HG03045 (cell line): ENCODE measurements at regions not wholly inside any gene's neighbourhood (a gene's known extent, or its start where the extent isn't known, plus 50 kb on each side); places are given as distances from the start of the nearest gene placed in this dataset.

Source experiments
- ATAC-seq: cut with Tn5 transposase; IDR thresholded peaks from one replicate; pipeline ENCODE4 v1.9.1; 2021; ENCODE audit warnings: mild to moderate bottlenecking, moderate library complexity; ENCODE audit not compliant: unreplicated experiment

- ATAC-seq = no peak
Measured at GRCh38 chr2:144698156-144698555, 178.2 kb upstream of the ZEB2 start.

GRCh38 chr2:144695657-144696056 lies 175.7 kb upstream of the ZEB2 start:
- no peak for ATAC-seq

GRCh38 chr2:144694456-144694855 lies 174.5 kb upstream of the ZEB2 start:
- ATAC-seq = no peak

- no peak for ATAC-seq
Measured at GRCh38 chr2:144693179-144693578, 173.3 kb upstream of the ZEB2 start.

DNA sequence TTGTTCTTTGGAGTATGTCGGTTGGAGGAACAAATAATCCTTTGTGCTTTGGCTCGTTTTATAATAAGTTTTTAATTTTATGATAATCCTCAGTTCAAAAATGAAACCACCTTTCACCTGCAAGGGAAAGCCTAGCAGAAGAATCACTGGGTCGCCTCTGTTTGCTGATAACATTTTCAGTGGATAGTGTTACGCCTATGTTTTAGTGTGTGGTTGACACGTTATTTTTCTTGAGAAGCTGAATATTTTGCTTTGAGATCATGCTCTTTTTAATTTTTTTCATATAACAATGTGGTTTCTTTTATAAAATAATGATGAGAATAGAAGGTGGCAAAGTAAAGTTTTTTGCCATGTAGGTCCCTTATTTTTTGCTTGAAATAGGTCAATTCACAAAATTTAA lies 172.7 kb upstream of the ZEB2 start:
- ATAC-seq = no peak

GRCh38 chr2:144690771-144691170 lies 170.9 kb upstream of the ZEB2 start:
- no peak for ATAC-seq

- ATAC-seq = no peak
Measured at GRCh38 chr2:144686518-144687215, 166.7 kb upstream of the ZEB2 start.

- ATAC-seq = no peak
Measured at GRCh38 chr2:144683966-144684365, 164.0 kb upstream of the ZEB2 start.

GRCh38 chr2:144683107-144683753 lies 163.3 kb upstream of the ZEB2 start:
- ATAC-seq = no peak

GRCh38 chr2:144682248-144682647 lies 162.3 kb upstream of the ZEB2 start:
- no peak for ATAC-seq

DNA sequence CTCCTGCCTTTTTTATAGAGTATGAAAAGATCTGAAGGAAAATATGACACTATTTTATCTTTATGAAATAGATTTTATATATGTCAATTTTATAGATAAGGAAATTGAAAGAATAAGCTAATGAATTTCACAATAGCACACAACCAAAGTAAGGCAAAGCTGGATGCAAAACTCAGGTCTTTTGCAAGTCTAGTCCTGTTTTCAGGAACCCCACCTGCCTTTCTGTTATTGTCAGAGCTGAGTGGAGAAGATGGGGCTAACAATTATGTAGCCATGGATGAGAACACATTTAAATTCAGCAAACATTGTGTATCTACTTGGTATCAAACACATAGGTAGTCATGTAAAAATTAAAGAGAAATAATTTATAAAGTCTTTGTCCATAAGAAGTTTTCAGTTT lies 161.5 kb upstream of the ZEB2 start:
- ATAC-seq = no peak

GRCh38 chr2:144679942-144680341 lies 160.0 kb upstream of the ZEB2 start:
- ATAC-seq = no peak

GRCh38 chr2:144678736-144679135 lies 158.8 kb upstream of the ZEB2 start:
- ATAC-seq = no peak

- ATAC-seq = no peak
Measured at GRCh38 chr2:144675731-144676130, 155.8 kb upstream of the ZEB2 start.

- ATAC-seq = no peak
Measured at GRCh38 chr2:144675331-144675730, 155.4 kb upstream of the ZEB2 start.

- no peak for ATAC-seq
Measured at GRCh38 chr2:144674071-144674470, 154.2 kb upstream of the ZEB2 start.

DNA sequence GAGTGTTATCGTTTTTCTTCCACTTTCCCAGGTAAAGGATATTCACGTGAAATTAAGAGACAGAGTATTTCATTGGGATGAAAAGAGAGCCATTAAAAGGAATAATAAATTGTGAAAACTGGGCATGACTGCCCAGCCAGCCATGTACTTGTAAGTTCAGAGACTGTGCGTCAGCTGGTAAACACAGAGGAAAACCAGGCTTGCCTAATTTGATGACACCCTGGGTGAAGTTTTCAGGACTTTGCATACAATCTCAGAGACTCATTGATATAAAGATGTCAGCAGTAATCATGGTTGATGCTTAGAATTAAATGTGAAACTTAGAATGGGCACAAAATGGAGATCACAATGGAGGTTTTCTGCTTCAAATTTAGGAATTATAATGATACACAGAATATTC lies 153.5 kb upstream of the ZEB2 start:
- no peak for ATAC-seq

DNA sequence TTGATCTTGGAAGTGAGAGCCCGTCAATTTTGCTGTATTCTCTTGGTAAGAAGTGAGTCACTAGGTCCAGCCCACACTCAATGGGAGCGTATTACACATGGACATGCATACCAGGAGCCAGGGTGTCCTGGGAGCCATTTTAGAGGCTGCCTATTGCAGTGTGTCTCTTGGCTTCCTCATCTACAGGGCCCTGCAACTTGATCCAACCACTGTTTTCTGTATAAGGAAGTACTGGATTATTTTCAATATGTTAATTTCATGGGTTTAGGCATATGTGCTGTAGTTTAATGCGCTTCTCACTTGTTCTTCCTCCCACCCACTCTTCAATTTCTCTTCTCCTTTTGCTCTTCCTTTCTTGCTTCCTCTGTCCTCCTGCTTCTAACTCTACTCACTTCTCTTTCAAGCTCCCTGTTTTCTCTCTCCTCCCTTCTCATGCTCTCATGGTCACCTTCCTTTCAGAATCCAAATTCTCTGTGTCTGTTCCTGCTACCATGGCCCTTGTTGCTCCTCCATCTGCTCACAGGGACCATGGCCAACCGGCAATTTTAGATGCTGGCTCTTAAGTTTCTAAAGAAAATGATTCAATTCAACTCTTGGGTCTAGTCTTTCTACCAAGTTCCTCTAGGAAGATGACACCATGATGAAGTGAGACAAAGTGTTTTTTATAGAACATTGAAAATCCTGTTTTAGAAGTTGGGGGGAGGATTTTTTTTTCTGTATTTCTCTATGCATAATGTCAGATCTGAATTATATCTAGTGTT lies 152.0 kb upstream of the ZEB2 start:
- no peak for ATAC-seq

GRCh38 chr2:144670738-144671137 lies 150.8 kb upstream of the ZEB2 start:
- ATAC-seq = no peak

GRCh38 chr2:144670080-144670479 lies 150.2 kb upstream of the ZEB2 start:
- ATAC-seq = no peak

DNA sequence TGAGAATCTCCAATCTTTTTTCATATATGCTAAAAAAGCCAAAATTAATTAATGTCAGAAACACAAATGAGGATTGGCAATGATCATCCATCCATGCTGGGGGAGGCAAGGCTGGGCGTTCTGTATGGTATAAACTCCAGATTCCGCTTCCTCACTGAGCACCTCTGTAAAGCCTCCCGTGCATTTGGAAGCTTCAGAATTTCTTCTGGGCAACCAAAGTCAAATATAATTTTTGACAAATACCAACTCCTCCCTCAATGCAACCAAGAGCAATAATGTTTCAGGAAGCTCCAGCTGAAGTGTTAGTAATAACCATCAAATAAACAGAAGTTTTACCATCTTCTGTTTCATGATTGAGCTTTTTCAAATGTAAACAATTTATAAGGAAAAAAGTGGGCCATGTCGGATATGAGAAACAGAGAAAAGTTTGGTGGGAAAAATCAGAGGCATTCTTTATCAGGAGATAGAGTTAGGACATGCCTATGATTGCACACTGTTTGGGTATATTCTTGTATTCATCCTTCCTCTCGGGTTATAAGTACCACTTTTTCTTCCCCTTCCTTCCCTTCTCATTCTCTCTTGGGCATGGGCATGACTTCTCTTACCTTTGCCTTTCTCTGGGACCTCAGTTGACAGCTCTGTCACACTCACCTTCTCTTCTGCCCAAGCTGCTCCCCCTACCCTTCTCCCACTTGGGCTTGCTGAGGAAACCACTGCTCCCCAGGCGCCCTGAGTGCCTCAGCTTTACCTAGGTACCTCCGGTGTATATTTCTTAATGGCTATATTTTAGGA lies 149.5 kb upstream of the ZEB2 start:
- ATAC-seq = no peak
